Osteoblast (primary cell): ENCODE measurements at regions not wholly inside any gene's neighbourhood (a gene's known extent, or its start where the extent isn't known, plus 50 kb on each side); places are given as distances from the start of the nearest gene placed in this dataset.
A peak's percentile ranks its signal among the peaks of the same experiment; 100 is the strongest.
"Not testable (repeated sequence)": the region's sequence is repeated elsewhere in the genome, so short reads cannot be mapped to it uniquely, and the experiment has no call there.

ENCODE experiments used
- DNase-seq: peaks from one replicate; pipeline ENCODE4 v3.0.0; 2011; ENCODE audit warnings: low spot score, mixed read lengths; ENCODE audit not compliant: insufficient read length; ENCODE audit errors: missing footprints
- H2AFZ ChIP-seq: 2 replicates; pipeline ENCODE4 v1.6.0; 2011; ENCODE audit warnings: mild to moderate bottlenecking, low read length
- H3K27ac ChIP-seq: 2 replicates; pipeline ENCODE4 v1.5.1; 2011; ENCODE audit warnings: mild to moderate bottlenecking, low read depth, low read length, moderate library complexity
- H3K27me3 ChIP-seq: 2 replicates; pipeline ENCODE4 v1.6.0; 2012; ENCODE audit warnings: mild to moderate bottlenecking, control low read depth, inconsistent platforms, low read length, moderate library complexity; ENCODE audit not compliant: insufficient read depth
- H3K36me3 ChIP-seq: 2 replicates; pipeline ENCODE4 v1.5.1; 2011; ENCODE audit warnings: mild to moderate bottlenecking, low read length, control low read depth, moderate library complexity; ENCODE audit not compliant: insufficient read depth
- H3K4me1 ChIP-seq: 2 replicates; pipeline ENCODE4 v1.5.1; 2011; ENCODE audit warnings: mild to moderate bottlenecking, low read length, control low read depth, moderate library complexity; ENCODE audit not compliant: insufficient read depth
- H3K4me2 ChIP-seq: 2 replicates; pipeline ENCODE4 v1.6.0; 2011; ENCODE audit warnings: mild to moderate bottlenecking, low read length; ENCODE audit not compliant: insufficient read depth
- H3K4me3 ChIP-seq: fragments of 200-600 bp; sonication (generic); 3 replicates; pipeline ENCODE4 v1.5.1; 2012; ENCODE audit warnings: mild to moderate bottlenecking, low read length, inconsistent platforms; ENCODE audit not compliant: insufficient read depth
- H3K79me2 ChIP-seq: 2 replicates; pipeline ENCODE4 v1.6.0; 2012; ENCODE audit warnings: mild to moderate bottlenecking, low read length, control low read depth, inconsistent platforms; ENCODE audit not compliant: insufficient read depth
- H3K9me3 ChIP-seq: 2 replicates; pipeline ENCODE4 v1.5.1; 2011; ENCODE audit warnings: low read depth, low read length, control low read depth
- H4K20me1 ChIP-seq: 2 replicates; pipeline ENCODE4 v1.6.0; 2012; ENCODE audit warnings: mild to moderate bottlenecking, low read length, control low read depth; ENCODE audit not compliant: insufficient read depth
- CTCF ChIP-seq: IDR thresholded peaks from 2 replicates; pipeline ENCODE4 v1.5.1; 2011; ENCODE audit warnings: mild to moderate bottlenecking, low read depth, low read length, moderate library complexity; ENCODE audit errors: extremely low read depth

GRCh38 chr3:194262176-194262924, 88.8 kb downstream of the CPN2 start:
- H3K9me3 ChIP-seq: no peaks in the 10 kb centered on the region
- no peak overlapping the region for H3K27ac ChIP-seq
- TF ChIP-seq CTCF: no peak
- H3K27me3 ChIP-seq: peaks cover 11% of the 10 kb centered on the region
- H3K4me1 ChIP-seq: peaks cover 4% of the 10 kb centered on the region
- H4K20me1 ChIP-seq: no peaks in the 10 kb centered on the region
- no peak overlapping the region for H3K4me2 ChIP-seq
- no peak overlapping the region for H3K4me3 ChIP-seq
- H3K36me3 ChIP-seq: no peaks in the 10 kb centered on the region
- no peak overlapping the region for H2AFZ ChIP-seq
- no peaks in the 10 kb centered on the region for H3K79me2 ChIP-seq
- no peak for DNase-seq

- no peaks in the 10 kb centered on the region for H4K20me1 ChIP-seq
- H2AFZ ChIP-seq: no peak overlapping the region
- no peak for TF ChIP-seq CTCF
Observed at GRCh38 chr3:194262925-194263305, 88.2 kb downstream of the CPN2 start.

GRCh38 chr3:194264631-194265504, 86.3 kb downstream of the CPN2 start:
- H3K27ac ChIP-seq: peak overlapping the region; percentile 18
- H3K9me3 ChIP-seq, DNase-seq, H3K4me1 ChIP-seq, H4K20me1 ChIP-seq, H3K36me3 ChIP-seq, H3K79me2 ChIP-seq: not testable (repeated sequence)
- H2AFZ ChIP-seq: peak overlapping the region; percentile 90
- H3K4me3 ChIP-seq: peak overlapping the region; percentile 59
- peaks cover 11% of the 10 kb centered on the region for H3K27me3 ChIP-seq
- peak overlapping the region; percentile 73 for H3K4me2 ChIP-seq

More at GRCh38 chr3:194262925-194263305, 88.2 kb downstream of the CPN2 start:
- Histone ChIP-seq H3K27me3 (peaks cover 11% of the 10 kb centered on the region), H3K79me2 (no peaks in the 10 kb centered on the region), H3K4me2 (no peak overlapping the region), H3K4me1 (peaks cover 4% of the 10 kb centered on the region), H3K9me3 (no peaks in the 10 kb centered on the region), H3K4me3 (no peak overlapping the region), H3K36me3 (no peaks in the 10 kb centered on the region), H3K27ac (no peak overlapping the region)
- no peak for DNase-seq

GRCh38 chr3:194265505-194265892, 85.6 kb downstream of the CPN2 start:
- Histone ChIP-seq H3K9me3 (no peaks in the 10 kb centered on the region), H4K20me1 (no peaks in the 10 kb centered on the region), H3K4me2 (peak overlapping the region; percentile 73), H3K27ac (peak overlapping the region; percentile 54), H3K4me3 (peak overlapping the region; percentile 59), H3K27me3 (peaks cover 11% of the 10 kb centered on the region), H2AFZ (peak overlapping the region; percentile 90), H3K79me2 (no peaks in the 10 kb centered on the region), H3K4me1 (peaks cover 10% of the 10 kb centered on the region), H3K36me3 (no peaks in the 10 kb centered on the region)
- DNase-seq: peak; percentile 98
- no peak for TF ChIP-seq CTCF
